Keratinocyte (primary cell): ENCODE measurements at regions not wholly inside any gene's neighbourhood (a gene's known extent, or its start where the extent isn't known, plus 50 kb on each side); places are given as distances from the start of the nearest gene placed in this dataset.

Experiments used
- CTCF ChIP-seq, 3 experiments: IDR thresholded peaks in 1 of 3; conservative IDR thresholded peaks in 1 of 3; optimal IDR thresholded peaks in 1 of 3; 2 replicates in 2 of 3; 3 replicates in 1 of 3; pipeline versions ENCODE3 to v1.5.1; 2011; ENCODE audit warnings: low read length in 3 of 3, mild to moderate bottlenecking in 3 of 3, moderate library complexity in 2 of 3, control low read depth in 1 of 3, inconsistent platforms in 1 of 3; ENCODE audit not compliant: insufficient read depth in 2 of 3; ENCODE audit errors: extremely low read depth in 1 of 3
- EZH2 ChIP-seq: IDR thresholded peaks from one replicate; pipeline ENCODE4 v1.6.1; 2012; ENCODE audit warnings: inconsistent platforms, mild to moderate bottlenecking, low read length, moderate library complexity

- TF ChIP-seq CTCF (optimal IDR thresholded peaks at IDR 0.05 in 1 of 3, IDR thresholded peaks at IDR 0.05 in 1 of 3, conservative IDR thresholded peaks at IDR 0.05 in 1 of 3; ENCODE audit: extremely low read depth in 1 of 3, insufficient read depth in 2 of 3, low read length in 3 of 3): no peak
- TF ChIP-seq EZH2: no peak
Measured at GRCh38 chr2:240246173-240246820, 105.8 kb upstream of the OTOS start.
